Middle frontal gyrus (tissue), 1 donor: ENCODE measurements at regions not wholly inside any gene's neighbourhood (a gene's known extent, or its start where the extent isn't known, plus 50 kb on each side); places are given as distances from the start of the nearest gene placed in this dataset.

Source experiments
- DNase-seq: peaks from one replicate; pipeline ENCODE4 v3.0.0-alpha.2; 2015; ENCODE audit warnings: low spot score; ENCODE audit errors: extremely low spot score

GRCh38 chr13:74675182-74675581 is 541.0 kb upstream of the KLF12 start:
- DNase-seq = no peak

GRCh38 chr13:74674720-74675119 is 540.5 kb upstream of the KLF12 start:
- DNase-seq = no peak

- DNase-seq = no peak
These were observed 534.9 kb upstream of the KLF12 start for GRCh38 chr13:74669149-74669548.

GRCh38 chr13:74667656-74668203 is 533.5 kb upstream of the KLF12 start:
- DNase-seq = no peak

- DNase-seq = no peak
These were observed 528.7 kb upstream of the KLF12 start for GRCh38 chr13:74662905-74663304.

- DNase-seq = no peak
These were observed 527.6 kb upstream of the KLF12 start for GRCh38 chr13:74661851-74662250.

GRCh38 chr13:74657765-74658164 is 523.6 kb upstream of the KLF12 start:
- DNase-seq = no peak

- no peak for DNase-seq
These were observed 516.9 kb upstream of the KLF12 start for GRCh38 chr13:74651121-74651520.

GRCh38 chr13:74647991-74648390 is 513.8 kb upstream of the KLF12 start:
- DNase-seq = no peak

- no peak for DNase-seq
These were observed 513.0 kb upstream of the KLF12 start for GRCh38 chr13:74647211-74647610.

GRCh38 chr13:74646091-74646490 is 511.9 kb upstream of the KLF12 start:
- no peak for DNase-seq

- DNase-seq = no peak
These were observed 511.4 kb upstream of the KLF12 start for GRCh38 chr13:74645586-74645985.

GRCh38 chr13:74644229-74644628 is 510.0 kb upstream of the KLF12 start:
- DNase-seq = no peak

GRCh38 chr13:74641586-74641985 is 507.4 kb upstream of the KLF12 start:
- DNase-seq = no peak

GRCh38 chr13:74633734-74634133 is 499.5 kb upstream of the KLF12 start:
- DNase-seq = no peak

GRCh38 chr13:74629985-74630384 is 495.8 kb upstream of the KLF12 start:
- no peak for DNase-seq

GRCh38 chr13:74625541-74625940 is 491.3 kb upstream of the KLF12 start:
- no peak for DNase-seq

GRCh38 chr13:74623761-74624160 is 489.6 kb upstream of the KLF12 start:
- DNase-seq = no peak

- no peak for DNase-seq
These were observed 488.1 kb upstream of the KLF12 start for GRCh38 chr13:74622284-74622683.

- no peak for DNase-seq
These were observed 486.5 kb upstream of the KLF12 start for GRCh38 chr13:74620711-74621110.

GRCh38 chr13:74620308-74620707 is 486.1 kb upstream of the KLF12 start:
- DNase-seq = no peak

- no peak for DNase-seq
These were observed 463.3 kb upstream of the KLF12 start for GRCh38 chr13:74597526-74597925.

- DNase-seq = no peak
These were observed 462.5 kb upstream of the KLF12 start for GRCh38 chr13:74596691-74597090.

- no peak for DNase-seq
These were observed 459.5 kb upstream of the KLF12 start for GRCh38 chr13:74593688-74594087.
